ENCODE measurements at regions not wholly inside any gene's neighbourhood (a gene's known extent, or its start where the extent isn't known, plus 50 kb on each side); places are given as distances from the start of the nearest gene placed in this dataset.
A peak's percentile ranks its signal among the peaks of the same experiment; 100 is the strongest.

DNA sequence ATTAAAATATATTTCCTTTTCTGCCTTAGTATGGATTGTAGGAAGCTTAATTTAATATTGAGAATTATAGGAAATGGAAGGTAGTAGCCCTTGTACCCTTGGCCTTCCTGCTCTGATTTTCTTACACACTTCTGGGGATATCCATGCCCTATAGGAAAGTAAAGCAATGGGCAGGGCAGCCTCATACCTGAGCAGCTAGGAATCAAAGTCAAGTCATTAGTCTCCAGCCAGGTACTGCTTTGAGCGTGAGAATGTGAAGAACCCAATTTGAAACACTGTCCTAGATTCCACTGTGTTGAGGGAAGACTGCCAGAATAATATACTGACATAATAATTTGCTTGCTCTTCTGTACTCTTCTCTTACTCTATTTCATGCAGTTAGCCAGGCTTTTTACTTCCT, 51.0 kb upstream of the L3MBTL3 start:
- no peak for DNase-seq (ENCODE audit: low read depth, low spot score)
- in situ Hi-C loops (cut with HindIII; ENCODE audit: low pct_unique_long_range_greater_than_20kb, low sequenced_read_pairs): no loop called here

DNA sequence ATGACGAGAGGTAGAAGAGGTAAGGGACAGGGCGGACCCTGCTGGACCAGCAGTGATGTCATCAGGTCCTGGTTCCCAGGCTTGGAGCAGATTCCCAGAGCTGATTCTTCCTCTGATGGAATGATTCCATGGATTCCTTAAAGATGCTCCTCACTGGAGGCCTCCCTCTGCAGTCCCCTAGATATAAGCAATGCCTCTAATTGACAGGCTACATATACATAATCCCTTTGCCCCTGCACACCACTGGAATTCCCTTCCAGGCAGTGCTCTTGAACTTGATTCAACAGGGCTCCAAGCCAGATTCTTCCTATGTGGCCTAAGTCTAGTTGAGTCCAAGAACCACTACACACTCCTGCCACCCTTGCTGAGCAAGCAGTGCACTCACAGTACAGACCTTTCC, 52.3 kb upstream of the L3MBTL3 start:
- in situ Hi-C loops (cut with HindIII; ENCODE audit: low pct_unique_long_range_greater_than_20kb, low sequenced_read_pairs): no loop called here
- no peak for DNase-seq (ENCODE audit: low read depth, low spot score)

DNA sequence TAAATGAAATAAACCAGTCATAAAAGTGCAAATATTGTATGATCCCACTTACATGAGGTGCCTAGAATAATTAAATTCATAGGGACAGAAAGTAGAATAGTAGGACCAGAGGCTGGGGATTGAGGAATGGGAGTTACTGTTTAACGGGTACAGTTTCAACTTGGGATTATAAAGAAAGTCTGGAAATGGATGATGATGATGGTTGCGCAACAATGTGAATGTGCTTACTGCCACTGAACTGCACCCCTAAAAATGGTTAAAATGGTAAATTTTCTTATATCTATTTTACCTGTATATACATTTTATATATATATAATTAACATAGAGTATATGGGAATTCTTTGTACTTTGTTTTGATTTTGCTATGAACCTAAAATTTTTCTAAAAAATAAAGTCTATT, 53.3 kb upstream of the L3MBTL3 start:
- no peak for DNase-seq (ENCODE audit: low read depth, low spot score)
- in situ Hi-C loops (cut with HindIII; ENCODE audit: low pct_unique_long_range_greater_than_20kb, low sequenced_read_pairs): no loop called here

DNA sequence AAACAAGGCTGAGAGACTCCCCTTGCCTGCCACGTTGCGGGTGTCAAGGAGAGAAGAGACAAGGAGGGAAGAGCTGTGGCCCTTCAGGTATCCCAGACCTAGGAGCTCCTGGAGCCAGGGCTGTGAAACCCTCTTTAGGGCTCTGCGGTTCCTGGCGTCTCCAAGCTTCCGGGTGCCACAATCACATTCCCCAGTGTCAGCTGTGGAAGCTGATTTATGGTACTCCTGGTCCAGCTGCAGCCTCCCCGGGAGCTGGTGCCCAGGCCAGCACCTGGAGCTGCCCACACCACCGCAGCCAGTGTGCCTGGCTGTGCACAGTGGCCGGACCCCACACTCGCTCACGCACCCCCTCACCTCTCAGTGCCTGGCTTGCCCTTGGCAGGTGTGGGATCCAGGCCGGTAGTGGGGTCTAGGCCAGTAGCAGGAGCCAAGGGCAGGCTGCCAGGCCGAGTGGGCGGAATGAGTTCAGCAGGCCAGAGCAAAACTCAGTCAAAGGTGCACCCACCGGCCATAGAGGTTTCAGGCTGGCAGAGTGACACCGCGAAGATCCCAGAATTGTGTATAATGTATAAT, 58.9 kb upstream of the L3MBTL3 start:
- in situ Hi-C loops (cut with HindIII; ENCODE audit: low pct_unique_long_range_greater_than_20kb, low sequenced_read_pairs): no loop called here

DNA sequence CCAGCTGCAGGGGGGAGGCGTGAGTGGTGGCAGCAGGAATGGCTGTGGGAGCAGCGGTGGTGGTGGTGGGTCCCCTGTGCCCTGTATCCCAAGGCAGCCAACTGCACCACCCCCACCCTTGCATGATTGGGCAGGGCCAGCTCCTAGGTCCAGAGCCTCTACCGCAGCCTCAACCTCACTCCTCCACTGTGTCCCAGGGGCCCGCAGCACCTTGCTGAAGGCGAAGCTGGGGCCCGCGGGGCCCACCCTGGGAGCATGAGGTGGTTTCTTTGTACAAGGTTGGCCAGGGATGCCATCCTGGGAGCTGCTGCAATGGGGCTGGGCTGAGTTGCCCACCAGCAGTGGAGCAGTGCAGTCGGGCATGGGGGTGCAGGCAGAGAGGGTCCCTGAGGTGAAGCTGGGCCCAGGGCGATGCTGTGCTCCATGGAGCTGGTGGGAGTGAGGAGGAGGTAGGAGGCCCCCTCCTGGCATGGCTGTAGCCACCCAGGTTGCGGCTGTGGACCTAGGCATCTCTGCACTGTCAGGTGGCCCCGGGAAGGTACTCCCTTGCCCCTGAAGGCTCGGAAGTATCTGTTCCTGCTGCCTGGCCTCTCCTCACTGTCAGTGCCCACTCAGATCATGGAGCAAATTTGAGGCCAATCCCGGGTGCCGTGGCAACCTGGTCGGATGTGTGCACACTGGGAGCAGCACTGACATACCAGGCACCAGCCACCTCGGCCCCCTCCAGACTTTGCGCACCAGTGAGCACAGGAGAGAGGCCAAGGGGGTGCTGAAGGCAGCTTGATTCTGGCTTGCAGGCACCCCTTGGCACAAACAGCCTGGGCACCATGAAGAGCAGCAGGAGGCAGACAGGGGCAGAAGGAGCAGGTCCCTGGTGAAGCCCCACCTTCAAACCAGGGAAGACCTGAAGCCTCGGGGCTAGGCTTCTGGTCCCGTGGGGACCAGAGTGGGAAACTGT, 60.2 kb upstream of the L3MBTL3 start:
- in situ Hi-C loops (cut with HindIII; ENCODE audit: low pct_unique_long_range_greater_than_20kb, low sequenced_read_pairs): no loop called here
- no peak for DNase-seq (ENCODE audit: low read depth, low spot score)

More for the DNA sequence above, 58.9 kb upstream of the L3MBTL3 start:
- DNase-seq (ENCODE audit: low read depth, low spot score): no peak

DNA sequence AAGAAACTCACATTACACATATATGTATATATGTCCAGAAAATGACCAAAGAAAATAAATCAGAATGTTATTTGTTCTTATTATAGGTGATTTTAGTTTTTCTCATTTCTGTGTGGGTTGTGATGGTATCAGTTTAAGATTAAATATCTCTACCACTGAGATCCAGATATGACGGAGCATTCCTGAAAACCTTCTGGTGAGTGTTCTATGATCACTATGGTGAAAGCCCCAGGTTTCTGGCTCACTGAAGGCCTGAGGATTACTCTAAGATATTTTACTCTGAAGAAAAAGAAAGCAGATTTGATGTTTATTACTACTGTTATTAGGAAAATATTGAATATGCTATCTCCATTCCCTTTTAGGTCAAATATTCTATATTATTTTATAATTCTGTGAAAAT, 62.8 kb upstream of the L3MBTL3 start:
- no peak for DNase-seq (ENCODE audit: low read depth, low spot score)
- in situ Hi-C loops (cut with HindIII; ENCODE audit: low pct_unique_long_range_greater_than_20kb, low sequenced_read_pairs): no loop called here

DNA sequence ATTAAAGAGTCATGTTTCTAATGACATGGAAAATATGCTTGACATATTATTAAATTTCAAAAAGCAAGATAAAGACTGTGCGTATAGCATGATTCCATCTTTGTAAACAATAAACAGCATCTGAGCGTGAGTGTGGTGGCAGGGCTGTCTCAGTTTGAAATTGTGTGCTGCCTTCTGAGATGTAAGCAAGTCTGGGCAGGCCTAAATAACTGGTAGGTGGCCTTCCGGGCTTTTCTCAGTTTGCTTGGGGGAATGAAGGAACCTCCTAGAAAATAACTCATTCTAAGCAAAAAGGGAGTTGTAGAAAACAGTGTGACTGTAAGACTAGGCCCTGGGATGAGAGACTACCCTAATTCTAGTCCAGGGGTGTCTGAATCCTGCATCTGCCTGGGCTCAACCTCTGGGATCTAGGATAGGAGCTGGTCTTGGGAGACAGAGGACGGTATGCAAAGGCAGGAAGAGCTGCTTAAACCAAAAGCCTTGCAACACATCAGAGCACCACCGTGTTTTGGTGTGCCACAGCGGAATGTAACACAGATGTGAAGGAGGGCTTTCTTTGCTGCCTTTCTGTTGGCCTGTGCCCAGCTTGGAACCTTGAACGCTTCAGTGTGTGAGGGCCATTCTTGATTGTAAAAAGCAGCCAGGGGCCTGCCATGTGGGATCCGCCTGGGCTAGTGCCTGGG, 63.5 kb upstream of the L3MBTL3 start:
- in situ Hi-C loops (cut with HindIII; ENCODE audit: low pct_unique_long_range_greater_than_20kb, low sequenced_read_pairs): no loop called here
- no peak for DNase-seq (ENCODE audit: low read depth, low spot score)

DNA sequence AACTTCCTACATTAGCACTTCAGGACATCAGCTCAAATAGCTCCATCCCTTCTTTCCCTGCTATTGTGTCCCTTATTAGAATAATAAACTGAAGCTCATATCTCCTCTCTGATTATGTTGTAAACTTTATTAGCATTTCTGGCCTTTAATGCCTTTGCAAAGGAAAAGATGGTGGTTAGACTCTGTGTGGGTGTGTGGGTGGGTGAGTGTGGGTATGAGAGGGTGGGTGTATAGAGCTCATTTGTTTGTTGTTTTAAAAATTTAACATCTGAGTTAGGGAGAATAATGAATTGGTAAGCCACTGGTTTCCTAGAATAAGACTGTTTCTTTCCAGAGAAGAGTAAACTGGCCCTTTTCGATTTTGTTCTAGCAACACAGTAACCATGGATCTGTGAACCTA, 70.6 kb upstream of the L3MBTL3 start:
- in situ Hi-C loops (cut with HindIII; ENCODE audit: low pct_unique_long_range_greater_than_20kb, low sequenced_read_pairs): no loop called here
- DNase-seq (ENCODE audit: low read depth, low spot score): no peak

DNA sequence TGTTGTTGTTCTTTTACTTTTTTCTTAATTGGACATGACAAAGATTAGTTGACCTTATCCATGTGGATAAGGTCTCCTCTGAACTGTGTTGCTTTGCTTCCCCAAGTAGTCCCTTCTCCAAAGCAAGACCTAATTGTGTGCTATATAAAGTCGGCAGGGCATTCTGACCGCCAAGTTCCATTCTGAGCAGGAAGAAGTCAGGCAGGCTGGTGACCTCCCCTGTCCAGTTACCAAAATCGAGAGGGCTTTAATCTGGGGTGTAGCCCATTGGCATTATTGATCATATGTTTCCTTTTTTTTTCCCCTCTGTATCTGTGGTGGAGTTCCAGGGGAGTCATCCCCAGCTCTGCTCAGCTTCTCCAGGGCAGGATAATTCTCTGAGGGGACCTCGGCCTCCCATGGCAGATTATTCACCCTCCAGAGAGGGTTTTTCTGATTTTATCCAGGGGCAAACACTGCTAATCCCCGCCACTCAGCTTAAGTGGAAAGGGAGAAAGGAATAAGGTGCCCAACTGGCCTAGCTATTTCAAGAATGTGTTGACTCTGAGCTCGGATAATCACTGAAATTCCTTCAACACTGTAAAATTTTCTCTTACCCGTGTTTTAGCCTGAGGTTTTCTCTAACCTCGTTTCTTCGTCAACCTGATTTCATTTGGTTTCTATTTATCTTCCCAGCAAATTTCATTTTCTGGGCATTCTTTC, 71.8 kb upstream of the L3MBTL3 start:
- no peak for DNase-seq (ENCODE audit: low read depth, low spot score)
- in situ Hi-C loops (cut with HindIII; ENCODE audit: low pct_unique_long_range_greater_than_20kb, low sequenced_read_pairs): no loop called here

DNA sequence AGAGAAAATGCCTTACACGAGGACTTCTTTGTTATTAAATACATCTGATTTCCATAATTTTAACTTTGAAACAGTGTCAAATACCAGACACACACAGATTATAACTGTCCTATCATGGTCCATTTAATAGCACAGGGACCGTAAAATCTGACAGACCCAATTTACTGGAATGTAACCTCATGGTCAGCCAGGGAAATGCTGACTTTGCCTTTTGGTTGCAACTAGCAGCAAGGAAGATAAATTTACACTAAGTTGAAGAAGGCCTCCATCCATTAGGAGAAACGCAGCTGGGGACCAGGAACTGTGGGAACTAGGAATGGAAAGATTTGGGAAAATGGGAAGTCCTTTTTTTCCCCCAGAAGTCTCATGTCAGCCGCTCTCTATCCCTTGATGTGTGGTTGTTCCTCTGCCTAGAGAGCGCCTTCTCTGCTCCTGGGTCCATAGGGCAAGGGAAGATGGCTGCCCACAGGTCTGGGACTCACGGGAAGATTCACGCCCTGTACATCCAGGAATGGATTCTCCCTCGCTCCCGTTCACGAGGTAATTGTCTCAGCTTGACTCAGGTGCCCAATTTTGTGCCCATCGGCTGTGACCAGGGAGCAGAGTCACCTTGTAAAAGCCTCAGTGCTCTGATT, 74.6 kb upstream of the L3MBTL3 start:
- DNase-seq (ENCODE audit: low read depth, low spot score): no peak
- in situ Hi-C loops (cut with HindIII; ENCODE audit: low pct_unique_long_range_greater_than_20kb, low sequenced_read_pairs): no loop called here

DNA sequence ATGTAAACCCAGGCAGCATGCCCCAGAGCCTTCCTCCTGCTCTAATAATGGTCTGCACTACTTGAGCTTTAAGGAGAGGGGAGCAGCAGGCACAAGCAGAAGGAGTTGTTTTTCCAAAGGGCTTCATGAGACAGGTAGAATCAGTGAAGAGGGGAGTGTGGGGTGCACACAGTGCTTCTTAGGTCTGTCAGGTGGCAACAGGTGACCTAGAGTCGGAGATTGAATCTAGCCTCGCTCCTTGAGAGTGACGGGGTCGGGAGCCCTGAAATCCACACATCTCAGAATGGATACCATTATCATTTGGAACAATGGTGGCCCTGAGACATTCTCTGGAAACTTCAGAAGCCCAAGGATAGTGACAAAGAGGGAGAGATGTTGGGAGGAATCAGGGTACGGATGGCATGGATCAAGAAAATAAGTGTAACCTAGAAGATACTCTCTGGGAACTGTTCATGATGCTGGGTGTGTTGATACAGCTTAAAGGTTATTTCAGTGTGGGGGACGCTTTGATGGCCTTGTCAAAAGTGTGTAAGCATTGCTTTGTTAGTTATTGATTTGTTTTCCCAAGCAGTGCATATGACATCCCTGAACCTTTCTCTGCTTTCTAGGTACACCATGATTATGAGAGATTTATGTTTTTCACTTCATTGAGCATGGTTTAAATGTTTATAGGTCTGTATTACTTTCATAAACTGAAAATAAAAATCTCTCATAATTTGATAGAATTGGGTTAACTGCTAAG, 77.8 kb upstream of the L3MBTL3 start:
- no peak for DNase-seq (ENCODE audit: low read depth, low spot score)
- in situ Hi-C loops (cut with HindIII; ENCODE audit: low pct_unique_long_range_greater_than_20kb, low sequenced_read_pairs): no loop called here

DNA sequence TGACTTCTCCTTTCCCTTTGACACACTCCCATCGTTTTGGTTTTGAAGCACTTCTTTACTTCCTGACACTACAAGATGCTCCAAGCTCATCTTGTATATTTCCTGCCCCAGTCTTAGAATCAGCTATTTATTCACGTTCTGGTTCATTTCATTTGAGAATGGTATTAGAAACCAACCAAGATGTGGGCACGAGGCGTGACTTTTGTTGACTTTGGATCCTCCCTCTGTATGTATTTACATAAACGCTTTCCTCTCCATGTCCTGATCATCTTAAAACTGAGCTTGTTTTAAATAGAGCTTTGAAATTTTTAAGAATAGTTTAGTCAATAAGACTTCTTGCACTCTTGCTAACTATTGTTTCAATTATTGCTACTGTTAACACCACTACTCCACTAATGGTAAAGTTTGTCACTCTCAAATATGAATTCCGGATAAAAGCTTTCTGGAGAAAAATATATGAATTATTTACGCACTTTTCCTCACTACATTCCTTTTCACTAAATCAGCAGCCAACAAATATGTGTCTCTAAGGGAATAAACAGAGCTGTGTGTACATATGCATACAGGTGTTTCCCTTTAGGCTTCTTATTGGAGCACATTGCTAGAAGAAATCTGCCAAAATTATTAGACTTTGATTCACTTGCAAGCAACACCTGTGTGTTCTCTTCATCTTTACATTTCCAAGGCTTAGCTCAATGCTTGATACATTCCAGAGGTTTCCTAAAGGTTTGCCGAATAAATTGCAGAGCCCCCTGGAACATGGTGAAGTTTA, 77.3 kb upstream of the TMEM244 start:
- in situ Hi-C loops (cut with HindIII; ENCODE audit: low pct_unique_long_range_greater_than_20kb, low sequenced_read_pairs): no loop called here
- DNase-seq (ENCODE audit: low read depth, low spot score): no peak

DNA sequence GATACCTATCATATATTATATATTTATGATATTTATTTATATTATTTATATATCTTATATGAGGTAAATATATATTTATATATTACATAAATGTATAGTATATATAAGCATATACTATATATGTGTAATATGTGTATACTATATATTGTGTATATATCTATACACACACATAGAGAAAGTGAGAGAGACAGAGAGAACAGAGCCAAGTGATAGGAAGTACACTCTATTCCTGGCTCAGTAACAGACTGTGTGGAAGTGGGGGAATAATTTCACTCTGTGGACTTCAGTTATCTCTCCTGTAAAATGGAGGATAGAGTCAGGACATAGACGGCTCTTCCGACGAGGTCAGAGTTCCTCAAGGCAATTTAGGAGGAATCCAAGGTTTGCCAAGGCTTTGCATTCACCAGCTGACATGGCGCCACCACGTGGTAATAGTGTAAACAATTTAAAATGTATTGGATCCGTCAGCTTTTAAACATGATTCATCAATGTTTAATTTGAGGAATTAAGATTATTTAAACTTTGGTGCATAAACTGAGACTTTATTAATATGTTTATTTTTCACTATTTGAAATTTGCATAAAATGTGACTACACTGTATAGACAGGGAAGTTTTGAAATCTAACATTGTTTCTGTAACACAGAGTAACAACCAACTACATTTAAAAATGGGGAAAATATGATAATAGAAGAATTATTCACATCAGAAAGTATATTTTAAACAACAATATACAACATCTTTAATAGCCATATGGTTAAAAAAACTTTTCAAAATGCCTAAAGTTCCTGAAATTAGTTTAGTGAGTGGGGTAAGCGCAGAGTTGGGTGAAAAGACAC, 75.4 kb upstream of the TMEM244 start:
- in situ Hi-C loops (cut with HindIII; ENCODE audit: low pct_unique_long_range_greater_than_20kb, low sequenced_read_pairs): no loop called here
- DNase-seq (ENCODE audit: low read depth, low spot score): peak; percentile 86

DNA sequence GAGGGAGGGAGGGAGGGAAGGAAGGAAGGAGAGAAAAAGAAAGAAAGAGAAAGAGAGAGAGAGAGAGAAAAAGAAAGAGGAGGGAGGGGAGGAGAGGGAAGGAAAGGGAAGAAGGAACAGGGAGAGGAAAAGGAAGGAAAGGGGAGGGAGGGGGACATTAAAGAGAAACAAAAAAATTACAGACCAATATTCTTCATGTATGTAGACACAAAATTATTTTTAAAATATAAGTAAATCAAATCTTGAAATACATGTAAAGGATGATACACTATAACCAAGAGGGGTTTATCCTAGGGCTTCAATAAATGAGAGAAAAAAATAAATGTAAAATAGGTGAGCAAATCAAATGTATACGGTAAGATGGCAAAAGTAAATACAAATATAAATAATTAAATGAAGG, 71.2 kb upstream of the TMEM244 start:
- in situ Hi-C loops (cut with HindIII; ENCODE audit: low pct_unique_long_range_greater_than_20kb, low sequenced_read_pairs): no loop called here
- no peak for DNase-seq (ENCODE audit: low read depth, low spot score)

DNA sequence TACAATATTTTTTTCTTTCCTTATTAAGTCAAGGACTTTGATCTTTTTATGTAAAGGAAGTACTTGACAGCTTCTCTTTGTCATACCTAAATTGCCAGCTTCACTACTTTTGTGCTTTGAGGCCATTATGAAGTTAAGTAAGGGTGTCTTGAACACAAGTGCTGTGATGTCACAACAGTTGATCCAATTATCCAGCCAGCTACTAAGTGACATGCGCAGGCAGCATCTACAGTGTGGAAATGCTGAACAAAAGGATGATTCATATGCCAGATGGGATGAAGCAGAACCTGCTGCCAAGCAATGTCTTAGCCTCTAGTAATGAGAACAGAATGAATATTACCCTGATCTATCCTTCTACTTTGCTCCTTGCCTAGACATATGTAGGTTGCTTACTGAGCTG, 68.3 kb upstream of the TMEM244 start:
- peak; percentile 50 for DNase-seq (ENCODE audit: low read depth, low spot score)
- in situ Hi-C loops (cut with HindIII; ENCODE audit: low pct_unique_long_range_greater_than_20kb, low sequenced_read_pairs): no loop called here

Measured in SK-MEL-5 (cell line).